K562 (cell line): ENCODE measurements at regions not wholly inside any gene's neighbourhood (a gene's known extent, or its start where the extent isn't known, plus 50 kb on each side); places are given as distances from the start of the nearest gene placed in this dataset.

Experiments used
- ATAC-seq: fragments of 200-7000 bp; cut with Tn5 transposase; 3 replicates; pipeline ENCODE4 v1.9.1; 2020; ENCODE audit warnings: moderate library complexity
- BruUV-seq: library from RNA; stranded (reverse); fragments of 400-500 nt; replicated peaks from 2 replicates; lab custom pipeline; 2021; lab: Mats Ljungman, UMichigan
- CTCF ChIA-PET: fragments of 300-600 bp; formaldehyde crosslinking; extraction: SDS; loops from one replicate; lab custom pipeline; 2021; ENCODE audit warnings: low intra/inter-chr PET ratio; lab: Yijun Ruan, JAX
- POLR2A ChIA-PET: fragments of 300-600, 350-650 bp; sonication (Branson Sonifier 250); formaldehyde crosslinking; extraction: SDS; loops from one replicate; lab custom pipeline; 2021; ENCODE audit warnings: antibody characterized with exemption, inconsistent platforms; lab: Yijun Ruan, JAX
- DNase-seq, 4 experiments: peaks; one replicate each; pipeline versions ENCODE4 v3.0.0 to v3.0.0-alpha.2; 2011 to 2018; ENCODE audit warnings: low spot score in 3 of 4, mixed read lengths in 3 of 4; ENCODE audit errors: extremely low read depth in 1 of 4
- FAIRE-seq: peaks from 2 replicates; lab custom pipeline; 2011; peaks lifted over from hg19 to GRCh38; lab: Jason Lieb, UNC
- H2AFZ ChIP-seq: 2 replicates; pipeline ENCODE4 v1.6.0; 2011; ENCODE audit warnings: low read depth, low read length, control low read depth, inconsistent platforms
- H3K27ac ChIP-seq: fragments of 200-600 bp; 3 replicates; pipeline ENCODE4 v1.8.0; 2011; ENCODE audit warnings: low read depth, mild to moderate bottlenecking, control low read depth, inconsistent platforms, low read length, moderate library complexity, mixed read lengths; ENCODE audit errors: extremely low read depth
- H3K27me3 ChIP-seq, 2 experiments: fragments of 300-600 bp in 1 of 2; 2 replicates in 1 of 2; 3 replicates in 1 of 2; pipeline versions ENCODE4 v1.6.0 to v1.8.0; 2011; ENCODE audit warnings: inconsistent platforms in 2 of 2, low read length in 2 of 2, mild to moderate bottlenecking in 1 of 2, mixed read lengths in 1 of 2, moderate library complexity in 1 of 2; ENCODE audit not compliant: control insufficient read depth in 2 of 2, insufficient read depth in 2 of 2
- H3K36me3 ChIP-seq: fragments of 300-600 bp; 3 replicates; pipeline ENCODE4 v1.8.0; 2011; ENCODE audit warnings: mild to moderate bottlenecking, low read length, inconsistent platforms; ENCODE audit not compliant: control insufficient read depth, insufficient read depth
- H3K4me1 ChIP-seq, 2 experiments: fragments of 200-600 bp in 1 of 2; replicated peaks in 1 of 2; 2 replicates in 1 of 2; 3 replicates in 1 of 2; pipeline versions ENCODE4 v1.5.1 to v1.8.0; 2011; ENCODE audit warnings: inconsistent platforms in 2 of 2, low read length in 2 of 2, mild to moderate bottlenecking in 1 of 2, mixed read lengths in 1 of 2, moderate library complexity in 1 of 2; ENCODE audit not compliant: control insufficient read depth in 2 of 2, insufficient read depth in 2 of 2
- H3K4me2 ChIP-seq: 2 replicates; pipeline ENCODE4 v1.6.1; 2011; ENCODE audit warnings: low read length, control low read depth, inconsistent platforms, mixed read lengths; ENCODE audit not compliant: insufficient read depth
- H3K4me3 ChIP-seq: fragments of 200-600 bp; sonication (generic), shearing (Covaris generic); 2 replicates; pipeline ENCODE4 v1.5.1; 2016; ENCODE audit warnings: control low read depth, inconsistent platforms
- H3K79me2 ChIP-seq: fragments of 200-600 bp; 3 replicates; pipeline ENCODE4 v1.8.0; 2011; ENCODE audit warnings: low read length, inconsistent platforms; ENCODE audit not compliant: control insufficient read depth, insufficient read depth
- H3K9ac ChIP-seq, 2 experiments: 2 replicates each; pipeline versions ENCODE4 v1.6.0 to v1.6.1; 2011; ENCODE audit warnings: low read depth in 2 of 2, low read length in 2 of 2, control low read depth in 1 of 2, inconsistent platforms in 1 of 2, mild to moderate bottlenecking in 1 of 2, mixed read lengths in 1 of 2; ENCODE audit not compliant: insufficient read depth in 1 of 2
- H3K9me1 ChIP-seq: one replicate; pipeline ENCODE4 v1.6.0; 2011; ENCODE audit warnings: inconsistent platforms, mild to moderate bottlenecking, low read length, moderate library complexity; ENCODE audit not compliant: control insufficient read depth, insufficient read depth
- H3K9me3 ChIP-seq: replicated peaks from 2 replicates; pipeline ENCODE4 v1.5.1; 2011; ENCODE audit warnings: low read depth, low read length, inconsistent platforms; ENCODE audit not compliant: control insufficient read depth, insufficient read depth
- H4K20me1 ChIP-seq: replicated peaks from 2 replicates; pipeline ENCODE4 v1.6.1; 2011; ENCODE audit warnings: low read length, inconsistent platforms, mixed read lengths; ENCODE audit not compliant: control insufficient read depth, insufficient read depth
- ASH1L ChIP-seq: fragments of 450-650 bp; IDR thresholded peaks from 2 replicates; pipeline ENCODE4 v1.6.1; 2018; ENCODE audit warnings: borderline replicate concordance, mild to moderate bottlenecking, low read depth; ENCODE audit not compliant: partially characterized antibody
- BRF2 ChIP-seq: IDR thresholded peaks from 3 replicates; pipeline ENCODE4 v1.6.1; 2011; ENCODE audit warnings: borderline replicate concordance, mild to moderate bottlenecking; ENCODE audit not compliant: insufficient read length, insufficient read depth
- CC2D1A ChIP-seq: fragments of 450-650 bp; IDR thresholded peaks from 2 replicates; pipeline ENCODE4 v1.6.1; 2017; ENCODE audit warnings: mild to moderate bottlenecking
- KDM4B ChIP-seq, 2 experiments: fragments of 450-650 bp in 1 of 2; sonication (generic) in 1 of 2; IDR thresholded peaks; 2 replicates each; pipeline ENCODE4 v1.6.1; 2016 to 2017; ENCODE audit warnings: borderline replicate concordance in 2 of 2, antibody characterized with exemption in 1 of 2, low read depth in 1 of 2, mild to moderate bottlenecking in 1 of 2
- MIER1 ChIP-seq: fragments of 450-650 bp; IDR thresholded peaks from 2 replicates; pipeline ENCODE4 v1.6.1; 2016; ENCODE audit warnings: antibody characterized with exemption, mild to moderate bottlenecking, low read depth
- PKNOX1 ChIP-seq: fragments of 450-650 bp; IDR thresholded peaks from 2 replicates; pipeline ENCODE4 v1.6.1; 2016
- POLR2B ChIP-seq: fragments of 450-650 bp; IDR thresholded peaks from 2 replicates; pipeline ENCODE4 v1.6.1; 2018; ENCODE audit warnings: low read depth; ENCODE audit not compliant: partially characterized antibody
- SRSF1 ChIP-seq: fragments of 200-400 bp; formaldehyde crosslinking; IDR thresholded peaks from 2 replicates; pipeline ENCODE4 v1.6.1; 2017; ENCODE audit warnings: mild to moderate bottlenecking, low read depth, low read length, moderate library complexity
- TBL1XR1 ChIP-seq, 2 experiments: IDR thresholded peaks; 2 replicates each; pipeline ENCODE4 v1.6.1; 2012; ENCODE audit warnings: improper control_type of control experiment in 2 of 2, low read length in 2 of 2, mild to moderate bottlenecking in 1 of 2
- ZNF384 ChIP-seq: IDR thresholded peaks from 2 replicates; pipeline ENCODE4 v1.6.1; 2012; ENCODE audit warnings: low read depth, low read length, improper control_type of control experiment
- ZNF444 ChIP-seq: fragments of 250-450 bp; sonication (Bioruptor Pico); IDR thresholded peaks from 2 replicates; pipeline ENCODE4 v1.4.0; 2020; ENCODE audit warnings: mild to moderate bottlenecking, moderate library complexity
- WGBS: fragments of 100-300 bp; shearing (Covaris generic); methylation state at CpG from one replicate; pipeline ENCODE4 v1.1.6; 2016; ENCODE audit warnings: low coverage, mixed read lengths; ENCODE audit not compliant: insufficient coverage; ENCODE audit errors: missing lambda C conversion rate; 5-methylcytosine and 5-hydroxymethylcytosine counted together
- in situ Hi-C: fragments of 300-500 bp; cut with MboI; formaldehyde crosslinking; loops from 4 replicates; pipeline ENCODE4 v1.15.0; 2018; ENCODE audit warnings: inconsistent platforms, mixed read lengths
- intact Hi-C: fragments of 100-400 bp; cut with micrococcal nuclease; formaldehyde crosslinking; loops from 2 replicates; pipeline ENCODE4 v1.14.2; 2022

GRCh38 chr15:38885001-38885400, 320.4 kb upstream of the RASGRP1 start:
- FAIRE-seq (no peak), DNase-seq (no peak), ATAC-seq (no peak)
- Histone ChIP-seq H3K79me2 (no peaks in the 10 kb centered on the region), H3K9ac (no peak overlapping the region), H3K4me1 (no peaks in the 10 kb centered on the region), H3K27me3 (no peaks in the 10 kb centered on the region), H3K9me1 (no peaks in the 10 kb centered on the region), H4K20me1 (no peaks in the 10 kb centered on the region), H3K36me3 (no peaks in the 10 kb centered on the region), H3K27ac (no peak overlapping the region), H3K9me3 (no peaks in the 10 kb centered on the region), H3K4me3 (no peak overlapping the region), H3K4me2 (no peak overlapping the region), H2AFZ (no peak overlapping the region)
- BruUV-seq: no TSS peak
- intact Hi-C loops: no loop called here
- POLR2A ChIA-PET: no interaction called here
- CTCF ChIA-PET: no interaction called here
- WGBS: 0% methylated on average over 3 of the region's 3 CpGs
- TF ChIP-seq CC2D1A (no peak), KDM4B (IDR thresholded peaks at IDR 0.05; ENCODE audit: borderline replicate concordance in 2 of 2, low read depth in 1 of 2) (no peak), ASH1L (no peak), MIER1 (no peak), ZNF384 (no peak), TBL1XR1 (IDR thresholded peaks at IDR 0.05; ENCODE audit: low read length in 2 of 2) (no peak), ZNF444 (CRISPR knock-in tag) (no peak), SRSF1 (no peak), BRF2 (no peak), POLR2B (no peak), PKNOX1 (no peak)
- in situ Hi-C loops: no loop called here
